ENCODE measurements at regions not wholly inside any gene's neighbourhood (a gene's known extent, or its start where the extent isn't known, plus 50 kb on each side); places are given as distances from the start of the nearest gene placed in this dataset.

- no peak for DNase-seq (ENCODE audit: low read depth, low spot score)
These were observed 194.3 kb upstream of the RPL38 start for GRCh38 chr17:74009056-74009625.

- no peak for DNase-seq (ENCODE audit: low read depth, low spot score)
These were observed 192.6 kb upstream of the RPL38 start for GRCh38 chr17:74010903-74011302.

GRCh38 chr17:74011966-74012365 is 191.5 kb upstream of the RPL38 start:
- DNase-seq (ENCODE audit: low read depth, low spot score) = no peak

GRCh38 chr17:74012465-74012864 is 191.0 kb upstream of the RPL38 start:
- DNase-seq (ENCODE audit: low read depth, low spot score) = no peak

DNA sequence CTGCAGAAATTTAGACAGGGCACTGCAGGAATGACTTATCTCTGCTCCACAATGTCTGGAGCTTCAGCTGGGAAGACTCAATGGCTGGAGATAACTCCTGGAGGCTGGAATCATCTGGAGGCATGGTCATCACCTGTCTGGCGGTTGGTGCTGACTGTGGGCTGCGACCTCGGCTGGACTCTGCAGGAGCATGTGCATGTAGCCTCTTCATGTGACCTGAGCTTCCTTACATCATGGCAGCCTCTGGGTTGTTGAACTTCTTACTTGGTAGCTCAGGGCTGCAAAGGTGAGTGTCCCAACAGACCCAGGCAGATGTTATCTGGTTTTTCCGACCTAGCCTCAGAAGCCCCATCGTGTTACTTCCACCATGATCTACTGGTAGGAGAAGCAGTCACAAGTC is 188.2 kb upstream of the RPL38 start:
- no peak for DNase-seq (ENCODE audit: low read depth, low spot score)

DNA sequence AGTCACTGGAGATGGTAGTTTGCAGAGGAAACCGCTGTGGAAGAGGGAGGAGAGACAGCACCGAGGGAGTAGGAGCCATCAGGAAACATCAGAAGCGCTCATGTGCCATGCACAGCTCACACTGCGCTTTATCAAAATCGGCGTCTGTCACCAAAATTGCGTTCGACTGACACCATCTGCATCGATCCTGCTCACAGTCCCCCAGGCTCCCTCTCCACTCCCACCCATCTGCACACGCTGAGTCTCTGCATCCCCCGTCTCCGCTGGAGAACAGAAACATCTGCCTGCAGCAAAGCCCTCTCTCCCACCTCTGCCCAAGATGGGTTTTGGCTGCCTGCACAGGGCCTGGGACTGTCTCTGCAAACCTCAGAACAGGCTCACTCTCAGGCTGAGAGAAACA is 187.5 kb upstream of the RPL38 start:
- no peak for DNase-seq (ENCODE audit: low read depth, low spot score)

DNA sequence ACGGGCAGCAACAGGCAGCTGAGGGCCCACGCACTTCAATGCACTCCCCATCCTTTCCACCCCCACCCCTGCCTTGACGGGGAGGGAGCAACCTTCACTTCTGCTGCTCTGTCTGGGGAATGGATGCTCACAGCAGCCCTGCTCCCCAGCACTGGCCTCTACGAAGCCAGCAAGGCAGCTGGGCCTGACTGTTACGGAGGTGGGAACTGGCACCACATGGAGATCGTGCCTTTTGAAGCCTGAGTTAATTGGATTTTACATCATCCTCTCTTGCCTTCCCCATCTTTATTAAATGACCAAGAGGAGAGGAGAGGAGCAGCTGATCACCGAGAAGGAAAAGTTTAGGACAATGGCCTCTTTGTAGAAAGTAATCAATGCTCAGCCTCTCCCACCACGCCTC is 187.0 kb upstream of the RPL38 start:
- no peak for DNase-seq (ENCODE audit: low read depth, low spot score)

- DNase-seq (ENCODE audit: low read depth, low spot score) = no peak
These were observed 186.0 kb upstream of the RPL38 start for GRCh38 chr17:74017466-74017865.

DNA sequence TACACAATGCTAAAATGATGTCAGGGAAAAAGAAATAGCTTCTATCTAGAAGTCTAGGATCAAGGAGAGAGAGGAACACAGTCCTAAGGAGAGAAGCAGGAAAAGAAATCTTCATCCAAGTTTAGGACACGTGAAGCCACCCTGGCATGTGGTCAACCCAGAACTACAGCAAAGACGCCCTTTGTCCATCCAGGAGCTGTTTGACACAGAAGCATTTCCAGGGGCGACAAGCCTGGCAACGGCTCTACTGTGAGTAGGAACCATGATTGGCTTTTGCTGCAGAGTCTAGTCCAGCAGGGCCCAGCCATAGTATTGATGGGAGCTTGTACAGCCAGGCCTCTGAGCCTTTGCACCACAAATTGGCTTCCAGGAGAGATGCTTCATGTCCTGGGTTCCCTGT is 185.4 kb upstream of the RPL38 start:
- DNase-seq (ENCODE audit: low read depth, low spot score) = no peak

DNA sequence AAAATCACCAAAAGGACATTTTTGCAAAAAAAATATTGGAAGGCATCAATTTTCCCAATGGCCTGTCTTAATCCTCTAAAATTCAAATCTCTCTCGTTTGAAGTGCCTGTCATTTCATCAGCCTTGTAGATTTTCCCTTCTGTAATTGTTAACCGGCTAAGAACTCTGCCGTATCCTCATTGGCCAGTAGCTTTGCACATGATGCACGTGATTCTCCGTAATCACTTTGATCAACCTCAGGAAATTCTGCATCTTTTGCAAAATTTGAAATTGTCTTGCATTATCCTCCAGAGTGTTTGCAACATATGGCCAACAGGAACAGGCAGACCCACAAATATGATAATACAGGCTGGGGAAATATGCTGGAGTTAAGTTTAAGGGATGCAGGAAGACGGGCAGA is 184.2 kb upstream of the RPL38 start:
- DNase-seq (ENCODE audit: low read depth, low spot score) = no peak

- no peak for DNase-seq (ENCODE audit: low read depth, low spot score)
These were observed 183.6 kb upstream of the RPL38 start for GRCh38 chr17:74019860-74020259.

DNA sequence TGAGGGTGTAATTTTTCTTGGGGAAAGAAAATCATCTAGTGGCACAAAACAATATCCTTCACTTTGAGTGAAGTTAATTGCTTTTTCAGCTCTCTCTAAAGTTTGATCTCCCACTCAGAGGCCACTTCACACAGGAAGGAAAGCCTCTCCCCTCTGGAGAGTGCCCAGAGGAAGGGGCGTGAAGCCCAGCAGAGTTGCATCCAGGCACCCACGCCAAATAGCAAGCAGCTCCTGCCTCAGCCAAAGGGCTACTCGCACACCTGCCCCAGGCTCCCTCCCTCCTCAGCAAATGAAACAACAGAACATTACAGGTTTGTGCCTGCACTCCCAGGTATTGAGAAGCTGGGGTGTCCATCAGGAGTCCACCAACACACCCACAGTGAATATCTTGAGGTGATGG is 183.0 kb upstream of the RPL38 start:
- DNase-seq (ENCODE audit: low read depth, low spot score) = no peak

DNA sequence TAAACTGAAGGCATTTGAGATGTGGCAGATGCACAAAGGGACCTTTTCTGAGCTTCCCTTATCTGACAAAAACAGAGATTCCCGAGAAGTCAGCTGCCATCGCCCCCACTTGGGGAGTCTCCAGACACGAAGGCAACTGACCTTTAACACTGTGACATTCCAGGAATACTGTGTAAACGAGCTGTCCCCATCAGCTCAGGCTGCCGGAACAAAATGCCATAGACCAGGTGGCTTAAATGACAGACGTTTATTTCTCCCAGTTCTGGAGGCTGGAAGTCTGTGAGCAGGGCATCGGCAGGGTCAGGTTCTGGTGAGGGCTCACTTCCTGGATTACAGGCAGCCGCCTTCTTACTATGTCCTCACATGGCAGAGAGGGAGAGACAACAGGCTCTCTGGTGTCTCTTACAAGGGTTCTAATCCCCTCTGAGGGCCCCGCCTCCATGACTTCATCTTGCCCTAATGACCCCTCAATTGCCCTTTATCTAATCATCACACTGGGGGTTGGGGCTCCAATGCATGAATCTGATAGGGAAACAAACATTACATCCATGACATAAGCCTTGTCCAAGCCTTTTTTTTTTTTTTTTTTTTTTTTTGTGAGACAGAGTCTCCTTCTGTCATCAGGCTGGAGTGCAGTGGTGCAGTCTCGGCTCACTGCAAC is 178.5 kb upstream of the RPL38 start:
- no peak for DNase-seq (ENCODE audit: low read depth, low spot score)

- no peak for DNase-seq (ENCODE audit: low read depth, low spot score)
These were observed 176.0 kb upstream of the RPL38 start for GRCh38 chr17:74027444-74027843.

DNA sequence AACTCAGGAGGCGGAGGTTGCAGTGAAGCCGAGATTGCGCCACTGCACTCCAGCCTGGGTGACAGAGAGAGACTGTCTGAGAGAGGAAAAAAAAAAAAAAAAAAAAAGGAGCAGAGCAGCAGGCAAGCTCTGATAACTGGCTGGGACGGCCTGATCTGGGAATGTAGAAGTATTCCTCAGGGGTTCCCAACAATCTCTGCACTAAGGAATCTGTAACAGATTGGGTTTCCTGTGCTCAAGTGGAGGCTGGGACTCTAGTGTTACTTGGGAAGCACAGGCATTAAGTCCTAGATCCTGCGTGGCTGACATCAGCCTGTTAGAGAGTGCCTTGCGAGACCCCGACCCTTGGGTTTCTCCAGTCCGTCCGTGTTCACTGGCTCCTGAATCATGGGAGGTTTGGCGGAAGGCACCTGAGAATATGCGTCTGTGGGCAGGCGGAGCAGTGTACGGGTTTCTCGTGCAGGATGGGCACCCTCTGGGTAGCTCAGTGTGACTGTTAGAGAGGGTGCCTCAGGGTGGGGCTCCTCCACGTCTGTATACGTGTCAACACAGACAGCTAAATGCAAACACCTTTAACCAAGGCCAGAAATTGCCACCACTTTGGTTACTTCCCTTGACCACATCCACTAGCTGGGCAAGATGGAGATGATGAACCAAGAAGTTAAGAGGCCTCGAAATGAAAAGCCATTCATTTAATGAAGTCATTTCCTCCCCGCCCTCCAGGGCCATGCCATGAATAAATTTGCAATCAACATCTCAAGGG is 174.9 kb upstream of the RPL38 start:
- DNase-seq (ENCODE audit: low read depth, low spot score) = no peak

DNA sequence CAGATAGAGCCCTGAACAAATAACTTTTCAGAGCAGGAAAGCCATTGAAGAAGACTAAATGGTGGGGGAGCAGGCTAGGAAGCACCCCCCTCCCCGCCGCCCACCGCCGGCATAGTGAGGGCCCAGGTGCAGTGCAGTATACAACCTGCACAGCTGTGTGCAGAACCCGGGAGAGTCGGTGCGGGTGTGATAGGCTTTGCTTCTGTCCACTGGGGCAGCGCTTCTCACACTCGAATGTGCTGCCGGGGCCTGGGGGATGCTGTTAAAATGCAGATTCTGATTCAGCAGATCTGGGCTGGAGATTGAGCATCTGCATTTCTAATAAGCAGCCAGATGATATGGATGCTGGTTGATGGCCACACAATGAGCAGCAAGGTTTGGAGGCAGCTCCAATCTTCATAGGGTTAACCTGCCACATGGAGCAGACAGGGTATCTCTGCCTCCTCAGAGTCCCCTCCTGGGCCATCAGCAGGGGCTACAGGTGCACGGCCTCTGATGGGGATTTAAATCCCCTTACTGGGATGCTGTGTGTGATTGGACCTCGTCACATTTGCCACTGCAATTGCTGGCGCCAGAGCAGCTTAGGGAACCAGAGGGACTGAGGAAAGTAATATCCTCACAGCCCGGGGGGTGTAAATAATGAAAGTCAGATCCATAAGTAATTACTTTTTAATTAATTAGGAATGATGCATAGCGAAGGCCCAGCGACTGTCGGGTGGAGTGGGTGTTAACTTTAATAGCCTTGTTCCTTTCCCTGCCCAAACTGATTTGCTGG is 172.0 kb upstream of the RPL38 start:
- DNase-seq (ENCODE audit: low read depth, low spot score) = no peak

DNA sequence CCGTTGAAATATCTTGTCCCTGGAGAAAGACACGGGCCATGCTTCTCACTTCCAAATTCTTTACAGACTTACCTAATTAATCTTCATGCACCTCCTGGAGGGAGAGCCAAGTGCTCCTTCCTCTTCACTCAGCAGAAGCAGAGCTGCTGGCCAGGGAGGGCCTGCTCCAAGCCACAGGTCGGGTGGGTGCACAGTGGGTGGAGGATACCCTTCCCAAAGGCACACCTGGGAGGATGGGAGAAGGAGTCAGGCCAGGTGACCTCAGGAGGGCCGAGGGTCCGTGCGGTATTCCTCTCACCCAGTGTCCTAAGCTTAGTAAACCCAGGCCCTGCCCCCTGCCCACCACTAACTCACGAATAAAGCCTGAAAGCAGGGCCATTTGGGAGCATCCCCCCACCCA is 171.3 kb upstream of the RPL38 start:
- DNase-seq (ENCODE audit: low read depth, low spot score) = no peak

DNA sequence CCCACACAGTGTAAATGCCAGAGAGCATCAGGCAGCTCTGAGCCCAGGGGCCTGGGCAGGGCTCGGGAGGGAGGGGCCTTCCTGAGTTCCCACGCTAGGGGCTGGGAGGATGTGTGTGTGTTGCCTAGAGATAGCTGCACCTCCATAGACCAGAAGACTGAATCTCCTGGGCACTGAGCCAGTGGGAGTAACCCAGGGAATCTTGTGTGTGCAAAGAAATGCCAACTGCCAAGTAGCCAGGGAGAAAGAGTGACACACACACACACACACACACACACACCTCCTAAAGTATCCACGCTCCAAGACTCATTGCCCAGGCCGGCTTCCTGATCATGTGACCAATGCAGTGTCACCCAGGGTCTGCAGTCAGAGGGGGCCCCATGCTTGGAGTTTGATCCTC is 166.2 kb upstream of the RPL38 start:
- DNase-seq (ENCODE audit: low read depth, low spot score) = no peak

DNA sequence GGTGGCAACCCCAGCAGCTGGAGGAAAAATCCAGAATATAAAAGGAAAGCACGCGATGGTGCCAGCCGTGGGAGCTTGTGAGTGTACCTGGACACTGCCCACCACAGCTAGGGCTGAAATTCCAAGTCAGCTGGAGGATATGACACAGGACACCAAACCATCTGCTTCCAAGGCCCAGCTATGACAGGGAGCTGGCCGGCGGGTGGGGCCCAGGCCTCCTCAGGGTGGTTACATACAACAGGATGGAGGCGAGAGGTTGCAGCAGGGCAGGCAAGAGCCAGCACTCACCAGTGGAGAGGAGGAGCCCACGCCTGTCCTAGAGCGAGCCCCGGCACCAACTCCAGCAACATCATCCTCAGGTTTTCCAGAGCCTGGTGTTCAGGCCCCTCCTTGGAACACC is 163.2 kb upstream of the RPL38 start:
- no peak for DNase-seq (ENCODE audit: low read depth, low spot score)

GRCh38 chr17:74040729-74041128 is 162.7 kb upstream of the RPL38 start:
- no peak for DNase-seq (ENCODE audit: low read depth, low spot score)

- DNase-seq (ENCODE audit: low read depth, low spot score) = no peak
These were observed 161.4 kb upstream of the RPL38 start for GRCh38 chr17:74041869-74042640.
